ENCODE measurements at regions not wholly inside any gene's neighbourhood (a gene's known extent, or its start where the extent isn't known, plus 50 kb on each side); places are given as distances from the start of the nearest gene placed in this dataset.

DNA sequence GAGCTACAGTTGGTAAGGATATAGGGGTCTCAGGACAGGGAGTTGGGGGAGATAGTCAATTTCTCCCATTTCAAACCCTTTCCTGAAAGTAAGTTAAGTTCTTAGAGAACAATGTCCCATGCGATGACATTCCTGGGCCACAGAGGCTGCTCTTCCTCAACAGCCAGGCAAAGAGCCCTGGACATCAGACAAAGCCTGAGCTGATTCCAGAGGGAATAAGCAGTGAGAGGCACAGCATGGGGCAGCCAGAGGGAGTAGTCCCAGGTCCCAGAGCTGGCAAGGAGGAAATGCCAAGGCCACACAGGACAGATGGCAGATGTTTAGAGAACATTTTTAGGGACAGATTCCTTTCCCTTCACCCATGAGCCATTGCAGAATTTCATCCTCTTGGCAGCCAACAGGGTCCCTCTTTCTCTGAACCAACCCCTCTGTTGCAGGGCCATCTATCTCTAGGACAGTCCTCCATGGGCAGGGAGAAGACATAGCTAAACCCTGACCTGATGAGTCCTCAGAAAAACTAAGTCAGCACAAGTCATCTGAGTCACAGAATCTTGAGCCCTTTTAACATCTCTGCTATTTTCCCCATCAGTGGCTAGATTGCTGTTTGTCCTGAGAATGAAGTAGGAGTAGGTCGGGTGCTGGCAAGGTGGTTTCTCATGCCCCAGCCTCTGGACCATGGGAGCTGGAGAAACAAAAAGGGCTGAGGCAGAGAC, 60.3 kb upstream of the CALM2 start:
- no peak for DNase-seq (ENCODE audit: low read depth in 2 of 2)

DNA sequence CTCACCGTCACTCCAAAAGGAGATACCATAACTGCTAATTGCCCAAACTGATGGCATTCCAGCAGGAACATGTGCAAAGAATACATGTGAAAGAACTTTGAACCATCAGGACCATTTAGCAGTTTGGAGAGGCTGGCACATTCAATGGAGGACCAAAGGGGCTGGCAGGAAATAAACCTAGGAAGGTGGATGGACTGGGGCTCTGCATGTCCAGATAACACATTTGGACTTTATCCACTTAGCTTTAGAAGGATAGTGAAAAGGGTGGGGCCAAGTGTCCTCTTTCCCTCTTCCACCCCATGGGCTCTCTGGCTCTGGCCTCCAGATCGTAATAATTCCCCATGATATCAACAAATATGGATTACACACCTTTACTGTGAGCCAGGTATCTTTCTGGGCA, 58.8 kb upstream of the CALM2 start:
- DNase-seq (ENCODE audit: low read depth in 2 of 2), result no peak

DNA sequence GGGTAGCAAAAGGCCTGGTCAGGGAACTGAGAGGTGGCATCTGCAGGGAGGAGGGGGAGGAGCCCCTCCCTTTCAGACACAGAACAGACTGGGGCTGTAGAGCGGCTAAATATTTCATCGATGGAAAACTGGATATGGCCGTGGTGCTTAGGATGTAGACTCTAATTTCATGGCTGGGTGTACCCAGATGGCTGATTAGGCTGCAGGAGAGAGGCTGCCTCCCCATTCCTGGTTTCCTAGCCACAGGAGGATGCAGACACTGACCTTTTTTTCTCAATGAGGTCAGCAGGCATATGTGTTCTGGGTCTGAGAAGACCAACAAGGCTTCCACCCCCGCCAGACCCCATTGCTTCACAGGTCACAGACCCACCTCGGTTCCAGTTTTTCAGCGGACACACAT, 58.1 kb upstream of the CALM2 start:
- no peak for DNase-seq (ENCODE audit: low read depth in 2 of 2)

DNA sequence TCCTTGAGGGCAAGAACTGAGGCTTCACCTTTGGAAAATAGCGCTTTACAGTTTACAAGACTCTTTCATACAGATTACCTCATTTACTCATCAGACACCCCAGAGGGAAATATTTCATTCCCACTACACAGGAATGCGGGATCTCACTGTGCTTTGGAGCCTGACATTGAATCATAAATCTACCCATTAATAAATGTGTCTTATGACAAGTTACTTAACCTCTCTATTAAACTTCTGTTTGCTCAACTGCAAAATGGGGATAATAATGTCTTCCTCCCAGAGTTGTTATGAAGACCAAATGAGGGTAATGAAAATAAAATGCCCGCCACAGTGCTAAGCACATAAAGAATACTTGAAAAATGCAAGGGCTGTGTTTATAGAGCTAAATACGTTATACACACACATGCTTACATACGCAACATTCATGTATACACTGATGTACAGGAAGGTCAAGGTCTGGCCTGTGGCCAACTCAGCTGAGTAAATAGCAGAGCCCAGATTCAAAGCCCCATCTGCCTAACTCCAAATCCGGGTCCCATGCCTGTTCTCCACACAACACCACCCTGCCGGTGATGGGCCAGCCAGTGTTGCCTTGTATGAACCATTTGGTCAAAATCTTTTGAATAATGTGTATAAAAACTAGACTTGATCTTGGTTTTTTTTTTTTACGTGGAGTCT, 56.6 kb upstream of the CALM2 start:
- DNase-seq (ENCODE audit: low read depth in 2 of 2), result peak in 1 of 2 experiments; percentile 23

DNA sequence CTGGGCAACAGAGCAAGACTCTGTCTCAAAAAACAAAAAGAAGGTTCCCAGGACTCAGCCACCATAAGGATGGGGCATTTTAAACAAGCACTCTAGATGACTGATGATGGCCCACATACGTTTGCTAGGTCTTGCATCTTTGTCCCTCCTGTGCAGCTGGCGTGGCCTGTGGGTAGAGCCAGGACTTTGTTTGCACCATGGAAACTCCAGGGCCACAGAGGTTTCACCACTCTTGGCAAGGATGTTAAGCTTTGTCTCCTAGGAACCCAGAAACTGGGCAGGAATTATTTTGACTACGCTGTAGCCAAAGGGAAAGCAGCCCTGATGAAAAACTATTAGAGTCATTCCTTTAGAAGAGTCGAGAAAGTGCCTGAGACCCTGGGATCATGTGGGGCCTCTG, 54.1 kb upstream of the CALM2 start:
- no peak for DNase-seq (ENCODE audit: low read depth in 2 of 2)

DNA sequence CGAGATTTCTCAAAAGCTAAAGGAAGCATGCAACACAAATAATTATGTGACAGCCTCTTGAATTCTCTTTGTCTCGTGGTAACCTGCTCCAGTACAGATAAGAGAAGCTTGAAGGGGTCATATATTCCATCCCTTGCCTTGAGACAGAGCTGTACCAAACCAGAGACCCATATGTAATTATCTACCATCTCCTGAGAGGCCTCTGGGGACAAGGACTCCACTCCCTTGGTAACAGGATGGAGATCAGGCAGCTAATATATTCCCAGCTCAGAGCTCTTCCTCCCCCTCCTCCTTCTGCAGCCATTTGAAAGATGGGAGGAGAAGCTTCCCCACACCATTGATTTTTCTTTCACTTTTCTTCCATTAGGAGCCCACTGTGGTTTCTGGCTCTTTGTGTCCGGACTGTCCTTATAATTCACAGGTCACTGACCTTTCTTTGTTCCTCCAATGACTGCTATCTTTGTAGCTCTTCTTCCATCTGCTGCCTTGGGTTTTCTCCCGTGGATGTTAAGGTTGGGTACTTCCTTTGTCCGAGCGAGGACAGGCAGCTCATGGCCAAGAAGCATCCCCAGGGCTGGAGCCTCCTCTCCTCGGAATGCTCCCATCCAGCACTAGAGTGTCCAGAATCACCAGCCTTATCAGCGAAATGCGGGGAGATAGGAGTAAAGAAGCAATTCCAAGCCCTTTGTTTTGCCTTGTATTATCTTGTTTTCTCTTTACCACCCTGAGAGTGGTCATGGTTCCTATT, 51.4 kb upstream of the CALM2 start:
- DNase-seq (ENCODE audit: low read depth in 2 of 2), result no peak

DNA sequence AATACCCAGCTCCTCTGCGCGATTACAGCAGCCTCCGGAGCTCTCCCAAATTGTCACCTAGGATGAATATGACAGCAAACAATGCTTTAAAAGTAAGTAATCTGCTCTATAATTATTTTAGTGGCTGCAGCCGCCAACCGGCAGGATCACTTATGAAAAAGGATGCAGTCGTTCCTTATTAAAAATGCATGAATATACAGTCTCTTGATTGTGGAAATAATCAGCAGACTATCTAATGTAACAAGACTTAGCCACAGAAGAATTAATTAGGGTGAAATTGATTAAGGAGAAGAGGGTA, 50.6 kb upstream of the CALM2 start:
- DNase-seq (ENCODE audit: low read depth in 2 of 2), result no peak

DNA sequence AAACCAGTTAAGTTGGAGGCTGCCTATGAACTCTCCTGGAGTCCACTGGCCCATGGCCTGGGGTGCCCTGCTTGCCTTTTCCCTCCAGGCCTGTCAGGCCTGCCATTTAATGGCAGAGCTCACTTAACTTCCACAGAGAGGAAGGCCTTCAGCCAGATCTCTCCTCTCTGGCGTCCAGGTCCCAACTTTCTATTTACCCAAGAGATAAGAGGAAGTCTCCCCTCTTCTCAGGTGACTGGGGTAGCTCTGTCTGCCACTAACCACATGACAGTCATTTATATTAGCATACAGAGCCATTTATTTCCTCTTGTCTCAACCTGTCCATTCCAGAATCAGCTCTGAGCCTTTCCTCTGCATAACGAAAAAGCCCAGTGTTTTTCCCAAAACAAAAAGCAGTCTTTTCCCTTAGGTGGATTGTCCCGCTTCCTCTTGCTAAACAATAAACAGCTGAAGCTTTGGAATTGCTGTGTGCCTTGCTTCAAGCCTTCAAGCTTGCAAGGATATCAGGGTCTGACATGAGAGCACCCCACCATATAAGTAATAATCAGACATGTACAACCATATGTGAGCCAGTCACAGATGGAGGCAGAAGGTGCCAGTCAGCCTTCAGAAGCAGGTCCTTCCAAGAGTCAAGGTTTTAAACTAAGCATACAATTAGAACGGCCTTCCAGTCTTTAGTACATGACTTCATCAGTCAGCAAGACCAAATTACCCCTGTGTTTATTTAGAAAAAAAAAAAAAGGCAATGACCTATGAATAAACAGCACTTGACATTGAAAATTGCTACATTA, 50.0 kb upstream of the CALM2 start:
- DNase-seq (ENCODE audit: low read depth in 2 of 2), result no peak

Data from fibroblast of skin of left biceps (primary cell).